HG03175 (cell line): ENCODE measurements at regions not wholly inside any gene's neighbourhood (a gene's known extent, or its start where the extent isn't known, plus 50 kb on each side); places are given as distances from the start of the nearest gene placed in this dataset.

Experiments used
- ATAC-seq: cut with Tn5 transposase; IDR thresholded peaks from one replicate; pipeline ENCODE4 v1.9.1; 2021; ENCODE audit warnings: mild to moderate bottlenecking, moderate library complexity; ENCODE audit not compliant: unreplicated experiment

- ATAC-seq, result no peak
These were observed 252.4 kb downstream of the SEC23A start for GRCh38 chr14:38850664-38851063.

- no peak for ATAC-seq
These were observed 254.6 kb downstream of the SEC23A start for GRCh38 chr14:38848243-38848935.

GRCh38 chr14:38847161-38847560 lies 255.9 kb downstream of the SEC23A start:
- ATAC-seq, result no peak

GRCh38 chr14:38839694-38840365 lies 263.2 kb downstream of the SEC23A start:
- no peak for ATAC-seq

- ATAC-seq, result no peak
These were observed 264.1 kb downstream of the SEC23A start for GRCh38 chr14:38838979-38839323.

- no peak for ATAC-seq
These were observed 264.7 kb downstream of the SEC23A start for GRCh38 chr14:38838049-38838978.

GRCh38 chr14:38837343-38838048 lies 265.5 kb downstream of the SEC23A start:
- no peak for ATAC-seq

- no peak for ATAC-seq
These were observed 266.5 kb downstream of the SEC23A start for GRCh38 chr14:38836539-38836938.

GRCh38 chr14:38835874-38836273 lies 267.2 kb downstream of the SEC23A start:
- no peak for ATAC-seq

- ATAC-seq, result no peak
These were observed 274.7 kb downstream of the SEC23A start for GRCh38 chr14:38828183-38828827.

GRCh38 chr14:38824706-38825105 lies 278.3 kb downstream of the SEC23A start:
- ATAC-seq, result no peak

GRCh38 chr14:38818555-38818954 lies 284.5 kb downstream of the SEC23A start:
- no peak for ATAC-seq

- ATAC-seq, result no peak
These were observed 294.1 kb downstream of the SEC23A start for GRCh38 chr14:38808734-38809455.

GRCh38 chr14:38799671-38800070 lies 303.4 kb downstream of the SEC23A start:
- no peak for ATAC-seq

GRCh38 chr14:38794677-38795076 lies 308.4 kb downstream of the SEC23A start:
- ATAC-seq, result no peak

- ATAC-seq, result no peak
These were observed 311.2 kb downstream of the SEC23A start for GRCh38 chr14:38791862-38792261.

GRCh38 chr14:38790916-38791315 lies 312.1 kb downstream of the SEC23A start:
- ATAC-seq, result no peak

- no peak for ATAC-seq
These were observed 313.2 kb downstream of the SEC23A start for GRCh38 chr14:38789805-38790204.

GRCh38 chr14:38788060-38788459 lies 315.0 kb downstream of the SEC23A start:
- no peak for ATAC-seq

GRCh38 chr14:38786921-38787320 lies 316.1 kb downstream of the SEC23A start:
- ATAC-seq, result no peak
